GM23338 (cell line): ENCODE measurements at regions not wholly inside any gene's neighbourhood (a gene's known extent, or its start where the extent isn't known, plus 50 kb on each side); places are given as distances from the start of the nearest gene placed in this dataset.

ENCODE experiments used
- ATAC-seq: fragments of 200-7000 bp; cut with Tn5 transposase; 3 replicates; pipeline ENCODE4 v1.9.1; 2020
- DNase-seq: peaks from one replicate; pipeline ENCODE4 v3.0.0-alpha.2; 2015; ENCODE audit warnings: low spot score
- H2AFZ ChIP-seq: fragments of 200-600 bp; sonication (generic); 2 replicates; pipeline ENCODE4 v1.8.0; 2016; ENCODE audit warnings: antibody characterized with exemption, mild to moderate bottlenecking, moderate library complexity
- H3F3A ChIP-seq: fragments of 200-600 bp; sonication (generic); replicated peaks from 2 replicates; pipeline ENCODE4 v1.8.0; 2017; ENCODE audit warnings: antibody characterized with exemption, mixed run types, low read depth
- H3K27ac ChIP-seq: fragments of 200-600 bp; sonication (generic); 2 replicates; pipeline ENCODE4 v1.6.1; 2016; ENCODE audit warnings: low read depth
- H3K27me3 ChIP-seq: fragments of 200-600 bp; sonication (generic); 2 replicates; pipeline ENCODE4 v1.8.0; 2016; ENCODE audit warnings: mild to moderate bottlenecking, mixed run types, moderate library complexity; ENCODE audit not compliant: insufficient read depth
- H3K36me3 ChIP-seq: fragments of 200-600 bp; sonication (generic); 2 replicates; pipeline ENCODE4 v1.8.0; 2016; ENCODE audit warnings: mild to moderate bottlenecking; ENCODE audit not compliant: insufficient read depth
- H3K4me1 ChIP-seq: fragments of 200-600 bp; sonication (generic); 2 replicates; pipeline ENCODE4 v1.8.0; 2016; ENCODE audit warnings: mild to moderate bottlenecking, moderate library complexity; ENCODE audit not compliant: insufficient read depth
- H3K4me2 ChIP-seq: fragments of 200-600 bp; sonication (generic); 2 replicates; pipeline ENCODE4 v1.7.1; 2017; ENCODE audit warnings: mixed run types
- H3K4me3 ChIP-seq: fragments of 200-600 bp; sonication (generic); 2 replicates; pipeline ENCODE4 v1.6.1; 2016; ENCODE audit warnings: mixed run types
- H3K79me2 ChIP-seq: fragments of 200-600 bp; sonication (generic); replicated peaks from 2 replicates; pipeline ENCODE4 v1.8.0; 2017; ENCODE audit warnings: mild to moderate bottlenecking; ENCODE audit not compliant: insufficient read depth
- H3K9me2 ChIP-seq: fragments of 200-600 bp; sonication (generic); 2 replicates; pipeline ENCODE4 v1.8.0; 2017; ENCODE audit not compliant: insufficient read depth
- H4K20me1 ChIP-seq: fragments of 200-600 bp; sonication (generic); replicated peaks from 2 replicates; pipeline ENCODE4 v1.8.0; 2017; ENCODE audit warnings: mild to moderate bottlenecking; ENCODE audit not compliant: insufficient read depth
- H3K27ac Mint-ChIP-seq: 2 replicates; pipeline ENCODE4 v1.8.0; 2020; ENCODE audit warnings: inconsistent platforms, mild to moderate bottlenecking, moderate library complexity, mixed read lengths
- H3K27me3 Mint-ChIP-seq: 3 replicates; pipeline ENCODE4 v1.8.0; 2022; ENCODE audit warnings: low read depth, mild to moderate bottlenecking, moderate library complexity, mixed read lengths, inconsistent platforms; ENCODE audit not compliant: insufficient read depth, poor library complexity
- H3K36me3 Mint-ChIP-seq: 3 replicates; pipeline ENCODE4 v1.8.0; 2021; ENCODE audit warnings: low read depth, mild to moderate bottlenecking, inconsistent platforms, moderate library complexity, mixed read lengths
- H3K4me1 Mint-ChIP-seq: 3 replicates; pipeline ENCODE4 v1.8.0; 2020; ENCODE audit warnings: mild to moderate bottlenecking, inconsistent platforms, mixed read lengths
- H3K4me3 Mint-ChIP-seq: 3 replicates; pipeline ENCODE4 v1.8.0; 2021; ENCODE audit warnings: moderate library complexity, mild to moderate bottlenecking, inconsistent platforms, mixed read lengths
- H3K9me3 Mint-ChIP-seq: 3 replicates; pipeline ENCODE4 v1.8.0; 2020; ENCODE audit warnings: moderate library complexity, mild to moderate bottlenecking, inconsistent platforms, mixed read lengths
- CTCF ChIP-seq, 2 experiments: fragments of 200-600 bp in 1 of 2; sonication (generic) in 1 of 2; conservative IDR thresholded peaks; 2 replicates each; pipeline versions ENCODE4 v1.5.1 to v1.6.1; 2016 to 2017; ENCODE audit warnings: antibody characterized with exemption in 2 of 2, low read depth in 2 of 2, mild to moderate bottlenecking in 2 of 2, moderate library complexity in 1 of 2
- EZH2 ChIP-seq: fragments of 200-600 bp; sonication (generic); IDR thresholded peaks from one replicate; pipeline ENCODE4 v1.8.0; 2017; ENCODE audit warnings: antibody characterized with exemption, mild to moderate bottlenecking, low read depth; ENCODE audit not compliant: unreplicated experiment
- EZH2phosphoT487 ChIP-seq: fragments of 200-600 bp; sonication (generic); IDR thresholded peaks from one replicate; pipeline ENCODE4 v1.8.1; 2018; ENCODE audit warnings: antibody characterized with exemption; ENCODE audit not compliant: unreplicated experiment
- JUNB ChIP-seq: IDR thresholded peaks from one replicate; pipeline ENCODE4 v1.6.1; 2016; ENCODE audit warnings: antibody characterized with exemption; ENCODE audit not compliant: unreplicated experiment
- NANOG ChIP-seq: IDR thresholded peaks from 2 replicates; pipeline ENCODE4 v1.6.1; 2016; ENCODE audit warnings: antibody characterized with exemption, borderline replicate concordance
- POLR2AphosphoS5 ChIP-seq: IDR thresholded peaks from 2 replicates; pipeline ENCODE4 v1.6.1; 2016; ENCODE audit warnings: antibody characterized with exemption, low read depth
- STAT1 ChIP-seq: IDR thresholded peaks from one replicate; pipeline ENCODE4 v1.6.1; 2016; ENCODE audit warnings: antibody characterized with exemption; ENCODE audit not compliant: unreplicated experiment
- ZNF114 ChIP-seq: fragments of 250-450 bp; sonication (Bioruptor Pico); IDR thresholded peaks from 2 replicates; pipeline ENCODE4 v1.5.0; 2020; ENCODE audit warnings: mild to moderate bottlenecking, moderate library complexity
- ZNF331 ChIP-seq: fragments of 250-450 bp; sonication (Bioruptor Pico); IDR thresholded peaks from 2 replicates; pipeline ENCODE4 v1.5.0; 2020; ENCODE audit warnings: low read depth, mild to moderate bottlenecking, moderate library complexity
- ZNF462 ChIP-seq: fragments of 250-450 bp; sonication (Bioruptor Pico); IDR thresholded peaks from 2 replicates; pipeline ENCODE4 v1.5.0; 2020; ENCODE audit warnings: mild to moderate bottlenecking, moderate library complexity
- TF ChIP-seq, protein P1 (sequence below): IDR thresholded peaks from one replicate; pipeline ENCODE4 v1.6.1; 2018; ENCODE audit warnings: antibody characterized with exemption; ENCODE audit not compliant: unreplicated experiment

- no peaks in the 10 kb centered on the region for H3K79me2 ChIP-seq
- ATAC-seq (no peak), DNase-seq (no peak)
- H3K27ac ChIP-seq: no peak overlapping the region
- no peak overlapping the region for H3K4me3 Mint-ChIP-seq
- H3K9me3 Mint-ChIP-seq: peaks cover 38% of the 10 kb centered on the region
- TF ChIP-seq JUNB (no peak), ZNF462 (no peak), STAT1 (no peak), ZNF331 (no peak), EZH2phosphoT487 (no peak), CTCF (conservative IDR thresholded peaks at IDR 0.05; ENCODE audit: low read depth in 2 of 2) (no peak), EZH2 (no peak), NANOG (no peak), ZNF114 (CRISPR knock-in tag) (no peak), POLR2AphosphoS5 (no peak)
- TF ChIP-seq, protein P1, sequence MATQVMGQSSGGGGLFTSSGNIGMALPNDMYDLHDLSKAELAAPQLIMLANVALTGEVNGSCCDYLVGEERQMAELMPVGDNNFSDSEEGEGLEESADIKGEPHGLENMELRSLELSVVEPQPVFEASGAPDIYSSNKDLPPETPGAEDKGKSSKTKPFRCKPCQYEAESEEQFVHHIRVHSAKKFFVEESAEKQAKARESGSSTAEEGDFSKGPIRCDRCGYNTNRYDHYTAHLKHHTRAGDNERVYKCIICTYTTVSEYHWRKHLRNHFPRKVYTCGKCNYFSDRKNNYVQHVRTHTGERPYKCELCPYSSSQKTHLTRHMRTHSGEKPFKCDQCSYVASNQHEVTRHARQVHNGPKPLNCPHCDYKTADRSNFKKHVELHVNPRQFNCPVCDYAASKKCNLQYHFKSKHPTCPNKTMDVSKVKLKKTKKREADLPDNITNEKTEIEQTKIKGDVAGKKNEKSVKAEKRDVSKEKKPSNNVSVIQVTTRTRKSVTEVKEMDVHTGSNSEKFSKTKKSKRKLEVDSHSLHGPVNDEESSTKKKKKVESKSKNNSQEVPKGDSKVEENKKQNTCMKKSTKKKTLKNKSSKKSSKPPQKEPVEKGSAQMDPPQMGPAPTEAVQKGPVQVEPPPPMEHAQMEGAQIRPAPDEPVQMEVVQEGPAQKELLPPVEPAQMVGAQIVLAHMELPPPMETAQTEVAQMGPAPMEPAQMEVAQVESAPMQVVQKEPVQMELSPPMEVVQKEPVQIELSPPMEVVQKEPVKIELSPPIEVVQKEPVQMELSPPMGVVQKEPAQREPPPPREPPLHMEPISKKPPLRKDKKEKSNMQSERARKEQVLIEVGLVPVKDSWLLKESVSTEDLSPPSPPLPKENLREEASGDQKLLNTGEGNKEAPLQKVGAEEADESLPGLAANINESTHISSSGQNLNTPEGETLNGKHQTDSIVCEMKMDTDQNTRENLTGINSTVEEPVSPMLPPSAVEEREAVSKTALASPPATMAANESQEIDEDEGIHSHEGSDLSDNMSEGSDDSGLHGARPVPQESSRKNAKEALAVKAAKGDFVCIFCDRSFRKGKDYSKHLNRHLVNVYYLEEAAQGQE: no peak
- no peak overlapping the region for H2AFZ ChIP-seq
- peaks cover 6% of the 10 kb centered on the region; the same call in 1 of the 2 replicates for H3K9me2 ChIP-seq
- H3K27ac Mint-ChIP-seq: no peak overlapping the region
- no peak overlapping the region for H3K4me2 ChIP-seq
- H4K20me1 ChIP-seq: no peaks in the 10 kb centered on the region
- H3K36me3 Mint-ChIP-seq: peaks cover 13% of the 10 kb centered on the region
- no peaks in the 10 kb centered on the region for H3K27me3 ChIP-seq
- H3K4me1 Mint-ChIP-seq: no peaks in the 10 kb centered on the region
- no peaks in the 10 kb centered on the region for H3K4me1 ChIP-seq
- no peaks in the 10 kb centered on the region for H3F3A ChIP-seq
- peaks cover 7% of the 10 kb centered on the region for H3K27me3 Mint-ChIP-seq
- no peak overlapping the region for H3K4me3 ChIP-seq
- H3K36me3 ChIP-seq: no peaks in the 10 kb centered on the region
Observed at GRCh38 chr11:106304274-106304673, 226.8 kb downstream of the AASDHPPT start.
